ENCODE measurements at regions not wholly inside any gene's neighbourhood (a gene's known extent, or its start where the extent isn't known, plus 50 kb on each side); places are given as distances from the start of the nearest gene placed in this dataset.
"Not testable (repeated sequence)": the region's sequence is repeated elsewhere in the genome, so short reads cannot be mapped to it uniquely, and the experiment has no call there.

DNA sequence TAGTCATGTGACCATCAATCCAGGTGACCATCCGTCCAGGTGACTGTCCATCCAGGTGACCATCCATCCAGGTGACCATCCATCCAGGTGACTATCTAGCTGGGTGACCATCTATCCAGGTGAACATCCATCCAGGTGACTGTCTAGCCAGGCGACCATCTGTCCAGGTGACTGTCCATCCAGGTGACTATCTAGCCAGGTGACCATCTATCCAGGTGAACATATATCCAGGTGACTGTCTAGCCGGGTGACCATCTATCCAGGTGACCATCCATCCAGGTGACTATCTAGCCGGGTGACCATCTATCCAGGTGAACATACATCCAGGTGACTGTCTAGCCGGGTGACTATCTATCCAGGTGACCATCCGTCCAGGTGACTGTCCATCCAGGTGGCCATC, 306.2 kb downstream of the NDUFA10 start:
- TF ChIP-seq, protein P1, sequence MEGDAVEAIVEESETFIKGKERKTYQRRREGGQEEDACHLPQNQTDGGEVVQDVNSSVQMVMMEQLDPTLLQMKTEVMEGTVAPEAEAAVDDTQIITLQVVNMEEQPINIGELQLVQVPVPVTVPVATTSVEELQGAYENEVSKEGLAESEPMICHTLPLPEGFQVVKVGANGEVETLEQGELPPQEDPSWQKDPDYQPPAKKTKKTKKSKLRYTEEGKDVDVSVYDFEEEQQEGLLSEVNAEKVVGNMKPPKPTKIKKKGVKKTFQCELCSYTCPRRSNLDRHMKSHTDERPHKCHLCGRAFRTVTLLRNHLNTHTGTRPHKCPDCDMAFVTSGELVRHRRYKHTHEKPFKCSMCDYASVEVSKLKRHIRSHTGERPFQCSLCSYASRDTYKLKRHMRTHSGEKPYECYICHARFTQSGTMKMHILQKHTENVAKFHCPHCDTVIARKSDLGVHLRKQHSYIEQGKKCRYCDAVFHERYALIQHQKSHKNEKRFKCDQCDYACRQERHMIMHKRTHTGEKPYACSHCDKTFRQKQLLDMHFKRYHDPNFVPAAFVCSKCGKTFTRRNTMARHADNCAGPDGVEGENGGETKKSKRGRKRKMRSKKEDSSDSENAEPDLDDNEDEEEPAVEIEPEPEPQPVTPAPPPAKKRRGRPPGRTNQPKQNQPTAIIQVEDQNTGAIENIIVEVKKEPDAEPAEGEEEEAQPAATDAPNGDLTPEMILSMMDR (IDR thresholded peaks at IDR 0.05; ENCODE audit: extremely low read depth in 1 of 2, insufficient read depth in 1 of 2, low read depth in 1 of 2, low read length in 2 of 2) = not testable (repeated sequence)
- not testable (repeated sequence) for TF ChIP-seq JUN (IDR thresholded peaks at IDR 0.05; ENCODE audit: borderline replicate concordance, insufficient read depth, insufficient read length, low read depth); POLR2A (IDR thresholded peaks at IDR 0.05; ENCODE audit: low read depth, low read length); POLR2AphosphoS5 (IDR thresholded peaks at IDR 0.05; ENCODE audit: insufficient read depth, low read depth, low read length); MYC (IDR thresholded peaks at IDR 0.05; ENCODE audit: low read depth, low read length); EZH2 (IDR thresholded peaks at IDR 0.05; ENCODE audit: borderline replicate concordance, low read depth, low read length, severe bottlenecking)
